Retinal pigment epithelial cell (primary cell): ENCODE measurements at regions not wholly inside any gene's neighbourhood (a gene's known extent, or its start where the extent isn't known, plus 50 kb on each side); places are given as distances from the start of the nearest gene placed in this dataset.

ENCODE experiments used
- DNase-seq: peaks from one replicate; pipeline ENCODE4 v3.0.0-alpha.2; 2010; ENCODE audit warnings: low read depth
- H3K4me3 ChIP-seq: 2 replicates; pipeline ENCODE4 v1.5.1; 2011; ENCODE audit warnings: mild to moderate bottlenecking, low read length, control low read depth, moderate library complexity
- TF ChIP-seq, protein P1 (sequence below): conservative IDR thresholded peaks from 2 replicates; pipeline ENCODE4 v1.5.1; 2011; ENCODE audit warnings: low read depth, low read length, control low read depth, inconsistent platforms

DNA sequence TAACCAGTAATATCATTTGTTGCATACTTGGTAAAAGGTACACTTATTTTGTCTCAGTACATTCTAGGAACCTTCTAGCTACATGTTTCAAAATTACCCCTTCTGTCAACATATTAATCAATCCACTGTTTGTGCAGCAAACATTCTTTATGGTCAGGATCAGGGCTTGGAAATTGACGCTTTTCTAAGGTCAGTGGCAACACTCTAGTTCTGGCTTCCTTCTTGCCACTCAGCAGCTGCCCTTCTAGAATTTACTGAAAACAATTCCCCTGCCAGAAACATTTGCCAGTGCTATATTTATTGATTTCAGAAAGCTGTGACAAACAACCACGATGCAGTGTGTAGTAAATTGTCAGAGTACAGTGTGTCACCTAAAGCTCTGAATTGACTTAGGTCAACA, 84.7 kb upstream of the FBXL4 start:
- H3K4me3 ChIP-seq: no peak overlapping the region
- TF ChIP-seq, protein P1, sequence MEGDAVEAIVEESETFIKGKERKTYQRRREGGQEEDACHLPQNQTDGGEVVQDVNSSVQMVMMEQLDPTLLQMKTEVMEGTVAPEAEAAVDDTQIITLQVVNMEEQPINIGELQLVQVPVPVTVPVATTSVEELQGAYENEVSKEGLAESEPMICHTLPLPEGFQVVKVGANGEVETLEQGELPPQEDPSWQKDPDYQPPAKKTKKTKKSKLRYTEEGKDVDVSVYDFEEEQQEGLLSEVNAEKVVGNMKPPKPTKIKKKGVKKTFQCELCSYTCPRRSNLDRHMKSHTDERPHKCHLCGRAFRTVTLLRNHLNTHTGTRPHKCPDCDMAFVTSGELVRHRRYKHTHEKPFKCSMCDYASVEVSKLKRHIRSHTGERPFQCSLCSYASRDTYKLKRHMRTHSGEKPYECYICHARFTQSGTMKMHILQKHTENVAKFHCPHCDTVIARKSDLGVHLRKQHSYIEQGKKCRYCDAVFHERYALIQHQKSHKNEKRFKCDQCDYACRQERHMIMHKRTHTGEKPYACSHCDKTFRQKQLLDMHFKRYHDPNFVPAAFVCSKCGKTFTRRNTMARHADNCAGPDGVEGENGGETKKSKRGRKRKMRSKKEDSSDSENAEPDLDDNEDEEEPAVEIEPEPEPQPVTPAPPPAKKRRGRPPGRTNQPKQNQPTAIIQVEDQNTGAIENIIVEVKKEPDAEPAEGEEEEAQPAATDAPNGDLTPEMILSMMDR: no peak
- DNase-seq: no peak

DNA sequence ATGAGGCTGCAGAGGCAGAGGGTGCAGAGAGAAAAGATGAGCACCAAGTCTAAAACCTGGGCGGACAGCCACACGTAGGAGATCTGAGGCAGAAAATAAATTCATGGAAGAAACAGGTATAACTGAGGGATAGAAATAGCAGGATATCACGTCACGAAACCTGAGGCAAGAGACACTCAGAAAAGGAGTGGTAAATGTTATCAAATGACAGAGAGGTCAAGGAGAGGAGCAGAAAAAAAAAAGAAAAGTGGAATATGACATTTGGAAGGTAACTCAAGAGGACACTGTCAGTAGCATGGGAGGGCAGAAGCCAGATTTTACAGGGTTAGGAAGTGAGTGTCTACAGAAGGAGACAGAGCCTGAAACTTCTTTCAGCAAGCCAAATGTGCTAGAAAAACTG, 84.2 kb upstream of the FBXL4 start:
- no peak for DNase-seq
- TF ChIP-seq, protein P1: no peak
- H3K4me3 ChIP-seq: no peak overlapping the region

DNA sequence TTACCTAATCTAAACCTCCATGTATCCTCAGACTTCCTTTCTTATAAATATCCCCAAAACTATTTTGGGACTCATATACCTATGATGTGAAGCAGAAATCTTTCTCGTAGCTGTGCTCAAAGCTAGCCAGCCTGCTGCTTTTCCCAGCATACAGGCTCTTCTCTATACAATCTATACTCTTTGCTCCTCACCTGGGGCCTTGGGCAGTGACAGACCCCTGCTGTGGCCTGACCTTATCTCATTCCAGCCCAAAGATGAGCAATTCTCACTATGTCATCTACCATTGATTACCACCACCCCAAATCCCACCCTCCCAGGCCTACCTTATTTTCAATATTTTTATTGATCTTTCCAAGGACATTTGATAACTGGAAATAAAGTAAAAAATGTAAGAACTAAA, 83.2 kb upstream of the FBXL4 start:
- no peak overlapping the region for H3K4me3 ChIP-seq
- DNase-seq: no peak
- TF ChIP-seq, protein P1: no peak

DNA sequence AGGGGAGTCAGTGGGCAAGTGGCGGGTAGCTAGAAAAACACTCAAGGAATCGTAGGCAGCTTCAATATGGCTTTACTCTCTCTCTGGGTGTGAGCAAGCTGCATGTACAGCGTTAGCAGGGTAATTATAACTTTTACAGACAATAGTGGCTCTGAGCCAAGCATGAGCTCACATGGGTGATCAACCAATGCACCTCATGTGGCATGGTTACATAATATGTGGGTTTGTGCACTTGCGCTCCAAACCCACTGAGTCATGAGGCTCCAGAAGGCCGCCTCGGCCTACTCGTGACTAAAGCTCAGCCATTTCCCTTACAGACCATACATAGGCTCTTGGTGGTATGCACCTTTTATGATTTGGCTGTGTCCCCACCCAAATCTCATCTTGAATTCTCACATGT, 78.4 kb upstream of the FBXL4 start:
- TF ChIP-seq, protein P1: no peak
- no peak overlapping the region for H3K4me3 ChIP-seq
- DNase-seq: no peak

DNA sequence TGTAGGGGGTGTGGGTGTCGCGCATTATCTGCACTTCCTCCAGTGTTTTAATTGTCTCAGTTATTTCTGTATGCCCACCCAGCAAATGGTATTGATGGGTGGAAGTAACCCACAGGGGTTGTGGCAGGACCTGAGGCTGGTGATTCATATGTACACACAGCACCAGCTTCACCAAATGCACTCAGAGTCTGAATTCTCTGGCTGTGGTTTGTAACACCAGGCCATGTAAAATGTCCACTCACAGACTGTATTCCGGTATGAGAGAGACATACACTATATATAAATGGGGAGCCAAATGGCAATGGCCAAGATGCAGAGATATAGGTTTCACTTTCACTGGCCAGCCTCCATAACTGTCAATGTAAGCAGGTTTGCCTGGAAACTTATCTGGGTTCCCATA, 76.3 kb upstream of the FBXL4 start:
- no peak for DNase-seq
- TF ChIP-seq, protein P1: no peak
- no peak overlapping the region for H3K4me3 ChIP-seq

DNA sequence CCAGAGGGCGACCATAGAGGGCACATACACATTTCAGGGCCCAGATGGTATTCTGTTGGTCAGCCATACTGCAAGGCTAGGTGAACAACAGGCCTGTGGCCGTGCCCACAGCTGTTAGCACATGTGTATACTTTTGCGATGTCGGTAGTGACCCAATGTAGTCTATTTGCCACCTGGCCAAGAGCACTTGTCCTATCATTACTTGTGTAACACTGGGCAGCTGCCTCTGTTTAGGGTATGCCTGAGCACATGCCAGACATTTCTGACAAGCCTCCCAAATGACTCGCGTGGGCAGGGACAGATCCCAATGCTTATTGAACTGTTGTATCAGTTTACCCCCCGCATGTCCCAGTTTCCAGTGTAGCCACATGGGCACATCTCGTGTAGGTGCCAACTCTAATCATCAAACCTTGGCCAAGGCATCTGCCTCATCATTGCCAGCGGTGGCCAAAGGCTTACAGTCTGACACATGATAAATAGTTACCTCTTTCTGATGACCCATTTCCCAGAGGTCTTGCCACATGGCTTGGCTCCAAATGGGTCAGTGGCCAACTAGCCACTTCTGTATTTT, 74.4 kb upstream of the FBXL4 start:
- TF ChIP-seq, protein P1: no peak
- no peak for DNase-seq
- H3K4me3 ChIP-seq: no peak overlapping the region

DNA sequence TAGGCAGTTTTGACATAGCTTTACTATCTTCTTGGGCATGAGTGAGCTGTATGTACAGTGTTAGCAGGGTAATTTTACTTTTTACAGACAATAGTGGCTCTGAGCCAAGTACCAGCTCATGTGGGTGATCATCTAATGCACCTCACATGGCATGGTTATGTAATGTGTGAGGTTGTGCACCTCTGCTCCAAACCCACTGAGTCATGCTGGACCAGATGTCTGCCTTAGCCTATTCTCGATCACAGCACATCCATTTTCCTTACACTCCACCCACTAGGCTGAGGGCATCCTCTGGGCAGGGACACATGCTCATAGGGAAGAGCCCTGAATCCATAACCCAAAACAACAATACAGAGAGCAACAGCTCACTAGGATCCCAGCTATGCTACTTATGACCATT, 71.6 kb upstream of the FBXL4 start:
- no peak overlapping the region for H3K4me3 ChIP-seq
- DNase-seq: peak; percentile 35
- TF ChIP-seq, protein P1: no peak
